Stomach smooth muscle (tissue), 2 donors: ENCODE measurements at regions not wholly inside any gene's neighbourhood (a gene's known extent, or its start where the extent isn't known, plus 50 kb on each side); places are given as distances from the start of the nearest gene placed in this dataset.
"Not testable (repeated sequence)": the region's sequence is repeated elsewhere in the genome, so short reads cannot be mapped to it uniquely, and the experiment has no call there.

Experiments
- H3K27ac ChIP-seq: one replicate; pipeline ENCODE4 v1.7.0; 2013; ENCODE audit warnings: mild to moderate bottlenecking, low read length, inconsistent platforms
- H3K27me3 ChIP-seq, 2 donors: one replicate each; pipeline ENCODE4 v1.7.0; 2013; ENCODE audit warnings: low read length in 2 of 2; ENCODE audit not compliant: insufficient read depth in 2 of 2, control insufficient read depth in 1 of 2
- H3K36me3 ChIP-seq, 2 donors: one replicate each; pipeline ENCODE4 v1.7.0; 2013; ENCODE audit warnings: low read length in 2 of 2; ENCODE audit not compliant: control insufficient read depth in 2 of 2, insufficient read depth in 2 of 2
- H3K4me1 ChIP-seq: one replicate; pipeline ENCODE4 v1.7.0; 2013; ENCODE audit warnings: low read length; ENCODE audit not compliant: control insufficient read depth, insufficient read depth
- H3K4me3 ChIP-seq, 2 donors: one replicate each; pipeline ENCODE4 v1.7.0; 2013; ENCODE audit warnings: low read length in 2 of 2
- H3K9ac ChIP-seq, 2 donors: one replicate each; pipeline ENCODE4 v1.7.0; 2013; ENCODE audit warnings: low read length in 2 of 2, mild to moderate bottlenecking in 1 of 2
- H3K9me3 ChIP-seq, 2 donors: one replicate each; pipeline ENCODE4 v1.7.0; 2013; ENCODE audit warnings: low read length in 2 of 2; ENCODE audit not compliant: control insufficient read depth in 2 of 2
- donor health status: healthy.
- donor health status: Pancreatic carcinoma.

DNA sequence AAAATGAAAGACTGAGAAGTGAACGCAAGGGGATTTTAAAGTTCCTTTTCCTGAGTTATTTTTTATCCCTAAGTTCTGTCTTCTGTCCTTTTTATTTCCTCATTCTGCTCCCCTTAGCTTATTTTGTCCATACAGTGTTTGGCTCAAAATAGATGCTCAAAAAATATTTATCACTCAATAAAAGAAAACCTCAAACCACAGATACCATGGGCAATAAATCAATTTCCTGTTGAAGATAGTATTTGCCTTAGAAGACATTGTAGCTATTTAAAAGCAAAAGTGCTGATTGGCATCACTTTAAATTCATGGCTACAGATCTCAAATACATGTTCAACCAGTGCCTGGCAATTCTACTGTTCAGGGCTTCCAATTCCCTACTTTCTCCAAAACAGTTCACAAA lies 316.5 kb upstream of the ADAMTS9 start:
- H3K4me1 ChIP-seq = no peaks in the 10 kb centered on the region
- H3K36me3 ChIP-seq = no peaks in the 10 kb centered on the region
- no peaks in the 10 kb centered on the region for H3K27me3 ChIP-seq
- H3K4me3 ChIP-seq = no peak overlapping the region
- no peaks in the 10 kb centered on the region for H3K9me3 ChIP-seq
- H3K27ac ChIP-seq = no peak overlapping the region
- no peak overlapping the region for H3K9ac ChIP-seq

DNA sequence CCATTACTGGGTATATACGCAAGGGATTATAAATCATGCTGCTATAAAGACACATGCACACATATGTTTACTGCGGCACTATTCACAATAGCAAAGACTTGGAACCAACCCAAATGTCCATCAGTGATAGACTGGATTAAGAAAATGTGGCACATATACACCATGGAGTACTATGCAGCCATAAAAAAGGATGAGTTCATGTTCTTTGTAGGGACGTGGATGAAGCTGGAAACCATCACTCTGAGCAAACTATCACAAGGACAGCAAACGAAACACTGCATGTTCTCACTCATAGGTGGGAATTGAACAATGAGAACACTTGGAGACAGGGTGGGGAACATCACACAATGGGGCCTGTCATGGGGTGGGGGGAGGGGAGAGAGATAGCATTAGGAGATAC lies 313.3 kb upstream of the ADAMTS9 start:
- H3K4me3 ChIP-seq, H3K4me1 ChIP-seq, H3K27ac ChIP-seq, H3K9me3 ChIP-seq, H3K9ac ChIP-seq, H3K27me3 ChIP-seq, H3K36me3 ChIP-seq: not testable (repeated sequence)

DNA sequence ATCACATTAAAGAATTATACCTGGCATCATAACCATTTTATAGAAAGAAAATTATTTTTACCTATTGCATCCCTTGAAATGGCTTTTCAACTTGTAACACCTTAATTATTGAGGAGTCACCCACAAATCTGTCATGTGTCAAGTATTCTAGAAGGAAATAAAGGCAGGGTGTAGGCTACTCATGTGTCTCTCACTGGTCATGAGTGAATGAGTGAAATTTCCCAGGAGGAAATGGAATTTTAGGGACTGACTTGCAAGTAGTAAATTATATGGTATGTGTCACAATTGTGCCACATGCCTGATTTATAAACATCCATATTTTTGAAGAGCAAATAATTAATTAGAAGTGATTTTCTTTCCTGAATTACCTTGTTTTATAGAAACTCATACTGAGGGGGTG lies 310.5 kb upstream of the ADAMTS9 start:
- no peak overlapping the region for H3K4me3 ChIP-seq
- no peak overlapping the region for H3K27ac ChIP-seq
- H3K9ac ChIP-seq = no peak overlapping the region
- H3K36me3 ChIP-seq = no peaks in the 10 kb centered on the region
- no peaks in the 10 kb centered on the region for H3K27me3 ChIP-seq
- no peaks in the 10 kb centered on the region for H3K4me1 ChIP-seq
- H3K9me3 ChIP-seq = no peaks in the 10 kb centered on the region

DNA sequence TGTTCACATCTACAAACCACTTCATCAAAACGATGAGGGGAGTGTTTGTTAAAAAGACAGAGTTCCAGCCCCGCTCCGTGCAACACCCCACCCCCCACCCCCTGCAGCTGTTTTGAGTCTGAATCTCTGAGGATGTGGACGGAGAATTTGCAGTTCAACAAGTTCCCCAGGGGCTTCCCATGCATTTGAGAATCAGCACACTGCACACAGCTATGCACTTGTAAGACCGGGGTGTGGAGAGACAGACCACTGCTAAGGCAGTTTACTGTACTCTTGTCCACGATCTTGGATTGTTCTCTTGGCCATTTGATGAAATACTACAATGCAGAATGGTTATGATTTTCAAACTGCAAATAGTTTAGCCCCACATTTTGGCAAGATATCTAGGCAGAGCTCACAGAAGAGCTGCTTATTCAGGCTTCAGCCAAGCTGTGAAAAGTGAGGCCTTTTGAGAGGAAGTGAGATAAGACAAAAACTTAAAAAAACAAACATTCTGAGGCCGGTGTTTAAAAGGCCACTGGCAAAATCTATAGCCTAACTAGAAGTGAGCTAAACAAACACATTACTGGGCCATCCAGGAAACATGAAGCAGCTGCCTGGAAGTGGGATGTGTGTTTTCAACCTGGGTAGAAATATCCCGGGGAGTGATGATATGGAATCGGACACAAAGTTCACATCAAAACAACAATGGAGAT lies 308.2 kb upstream of the ADAMTS9 start:
- no peak overlapping the region for H3K27ac ChIP-seq
- no peaks in the 10 kb centered on the region for H3K9me3 ChIP-seq
- no peaks in the 10 kb centered on the region for H3K4me1 ChIP-seq
- H3K4me3 ChIP-seq = no peak overlapping the region
- H3K36me3 ChIP-seq = no peaks in the 10 kb centered on the region
- H3K9ac ChIP-seq = no peak overlapping the region
- H3K27me3 ChIP-seq = no peaks in the 10 kb centered on the region

DNA sequence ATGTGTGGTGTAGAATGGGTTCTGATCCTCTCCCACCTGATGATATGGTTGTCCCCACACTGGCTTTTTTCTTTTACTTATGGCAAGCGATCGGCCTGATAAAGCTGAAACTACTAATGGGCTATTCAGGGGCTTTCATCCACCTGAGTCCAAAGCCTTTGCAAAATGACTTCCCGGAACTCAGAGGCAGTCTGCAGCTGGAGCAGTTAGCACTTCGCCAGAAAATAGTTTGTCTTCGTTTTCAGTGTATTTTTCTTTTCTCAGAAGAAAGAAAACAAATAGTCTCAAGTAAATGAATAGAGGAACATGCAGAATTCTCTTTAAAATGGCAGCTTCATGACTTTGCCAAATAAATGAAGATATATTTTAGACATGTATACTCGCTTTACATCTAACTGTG lies 306.0 kb upstream of the ADAMTS9 start:
- no peak overlapping the region for H3K27ac ChIP-seq
- H3K4me3 ChIP-seq = no peak overlapping the region
- H3K27me3 ChIP-seq = no peaks in the 10 kb centered on the region
- H3K9ac ChIP-seq = no peak overlapping the region
- no peaks in the 10 kb centered on the region for H3K9me3 ChIP-seq
- no peaks in the 10 kb centered on the region for H3K4me1 ChIP-seq
- no peaks in the 10 kb centered on the region for H3K36me3 ChIP-seq

DNA sequence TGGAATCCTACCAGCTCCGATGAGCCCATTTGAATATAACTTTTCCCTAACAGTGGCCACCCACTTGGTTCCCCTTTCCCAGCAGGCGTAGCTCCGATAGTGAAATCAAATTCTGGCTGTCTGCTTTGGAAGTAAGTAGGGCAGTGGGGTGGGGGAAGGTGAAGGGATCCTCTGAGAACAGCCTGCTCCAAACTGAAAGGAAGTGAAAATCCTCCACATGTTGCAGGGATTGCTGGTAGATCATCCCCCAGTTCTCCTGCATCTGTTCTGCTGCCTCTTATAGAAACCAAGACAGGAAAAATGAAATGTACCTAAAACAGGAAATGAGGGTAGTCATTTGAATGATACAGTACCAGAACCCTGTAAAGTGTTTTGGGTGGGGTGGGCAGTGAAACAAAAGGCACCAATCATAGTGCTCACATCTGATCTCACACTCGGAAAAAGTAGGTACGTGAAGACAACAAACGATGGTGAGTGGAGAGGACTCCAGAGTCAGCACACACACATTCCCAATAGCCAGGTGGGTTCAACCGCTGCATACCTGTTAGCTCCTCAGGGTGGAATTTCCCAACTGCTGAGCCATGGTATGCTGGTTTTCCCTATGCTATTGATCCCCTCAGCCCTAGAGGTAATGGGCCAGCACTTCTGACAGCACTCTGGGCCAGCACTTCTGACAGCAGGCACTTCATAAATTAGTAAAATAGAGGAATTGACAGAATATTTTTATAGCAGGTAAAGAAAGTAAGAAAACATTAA lies 304.9 kb upstream of the ADAMTS9 start:
- Histone ChIP-seq H3K27me3 (no peaks in the 10 kb centered on the region), H3K9ac (no peak overlapping the region), H3K4me1 (no peaks in the 10 kb centered on the region), H3K27ac (no peak overlapping the region), H3K4me3 (no peak overlapping the region), H3K9me3 (no peaks in the 10 kb centered on the region), H3K36me3 (no peaks in the 10 kb centered on the region)

DNA sequence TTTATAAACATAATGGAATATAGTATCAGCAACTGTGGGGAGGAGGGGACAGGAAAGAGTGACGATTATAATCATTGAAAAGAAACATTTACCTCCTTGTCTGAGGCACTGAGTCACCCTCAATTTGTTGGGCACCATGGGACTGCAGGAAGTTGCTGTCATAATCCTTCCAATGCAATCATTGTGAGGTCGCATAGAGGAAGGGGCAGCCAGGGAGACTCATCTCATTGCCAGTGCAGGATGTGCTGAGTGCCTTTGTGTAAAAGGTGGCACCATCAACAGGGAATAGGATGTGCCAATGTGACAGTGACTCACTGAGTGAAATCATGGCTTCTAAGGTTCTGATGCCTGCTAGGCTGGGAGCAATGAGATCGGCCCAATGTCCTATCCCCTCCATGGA lies 300.4 kb upstream of the ADAMTS9 start:
- H3K9me3 ChIP-seq = no peaks in the 10 kb centered on the region
- no peaks in the 10 kb centered on the region for H3K27me3 ChIP-seq
- no peak overlapping the region for H3K4me3 ChIP-seq
- H3K4me1 ChIP-seq = no peaks in the 10 kb centered on the region
- H3K9ac ChIP-seq = no peak overlapping the region
- H3K36me3 ChIP-seq = no peaks in the 10 kb centered on the region
- no peak overlapping the region for H3K27ac ChIP-seq

DNA sequence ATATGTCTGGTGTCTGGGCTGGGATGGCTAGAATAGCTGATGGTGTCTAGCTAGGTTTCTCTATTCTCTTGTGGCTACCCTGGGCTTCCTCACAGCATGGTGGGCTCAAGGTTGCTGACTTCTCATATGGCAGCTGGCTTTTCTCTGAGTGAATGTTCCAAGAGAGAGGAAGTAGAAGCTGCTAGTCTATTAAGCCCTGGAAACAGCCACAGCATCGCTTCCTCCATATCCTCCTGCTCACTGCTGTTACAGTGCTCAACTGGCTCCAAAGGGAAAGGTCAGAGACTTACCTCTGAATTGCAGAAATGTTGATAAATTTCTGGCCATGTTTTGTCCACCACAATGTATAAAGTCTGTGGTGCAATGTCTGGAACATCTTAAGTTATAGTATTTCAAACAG lies 299.9 kb upstream of the ADAMTS9 start:
- H3K36me3 ChIP-seq = no peaks in the 10 kb centered on the region
- no peak overlapping the region for H3K4me3 ChIP-seq
- H3K9ac ChIP-seq = no peak overlapping the region
- H3K9me3 ChIP-seq = no peaks in the 10 kb centered on the region
- no peaks in the 10 kb centered on the region for H3K27me3 ChIP-seq
- no peaks in the 10 kb centered on the region for H3K4me1 ChIP-seq
- no peak overlapping the region for H3K27ac ChIP-seq

DNA sequence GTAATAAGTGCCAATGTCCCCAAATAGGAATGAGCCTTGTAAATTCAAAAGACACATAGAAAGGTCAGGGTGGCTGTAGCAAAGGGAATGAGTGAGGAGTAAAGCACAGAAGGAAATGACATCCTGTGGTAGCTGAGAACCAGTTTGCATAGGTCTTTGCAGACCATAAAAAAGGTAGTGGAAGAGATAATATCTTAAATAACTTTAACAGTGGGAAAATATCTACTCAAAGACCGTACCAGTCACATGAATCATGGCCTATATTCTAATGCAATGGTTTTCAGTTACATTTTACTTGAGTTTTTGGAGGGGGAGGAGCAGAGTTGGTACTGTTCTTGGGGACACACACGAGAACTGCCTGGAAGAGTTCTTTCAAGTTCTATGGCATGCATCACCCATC lies 297.3 kb upstream of the ADAMTS9 start:
- Histone ChIP-seq H3K9me3 (no peaks in the 10 kb centered on the region), H3K27ac (no peak overlapping the region), H3K36me3 (no peaks in the 10 kb centered on the region), H3K4me1 (no peaks in the 10 kb centered on the region), H3K4me3 (no peak overlapping the region), H3K9ac (no peak overlapping the region), H3K27me3 (no peaks in the 10 kb centered on the region)

DNA sequence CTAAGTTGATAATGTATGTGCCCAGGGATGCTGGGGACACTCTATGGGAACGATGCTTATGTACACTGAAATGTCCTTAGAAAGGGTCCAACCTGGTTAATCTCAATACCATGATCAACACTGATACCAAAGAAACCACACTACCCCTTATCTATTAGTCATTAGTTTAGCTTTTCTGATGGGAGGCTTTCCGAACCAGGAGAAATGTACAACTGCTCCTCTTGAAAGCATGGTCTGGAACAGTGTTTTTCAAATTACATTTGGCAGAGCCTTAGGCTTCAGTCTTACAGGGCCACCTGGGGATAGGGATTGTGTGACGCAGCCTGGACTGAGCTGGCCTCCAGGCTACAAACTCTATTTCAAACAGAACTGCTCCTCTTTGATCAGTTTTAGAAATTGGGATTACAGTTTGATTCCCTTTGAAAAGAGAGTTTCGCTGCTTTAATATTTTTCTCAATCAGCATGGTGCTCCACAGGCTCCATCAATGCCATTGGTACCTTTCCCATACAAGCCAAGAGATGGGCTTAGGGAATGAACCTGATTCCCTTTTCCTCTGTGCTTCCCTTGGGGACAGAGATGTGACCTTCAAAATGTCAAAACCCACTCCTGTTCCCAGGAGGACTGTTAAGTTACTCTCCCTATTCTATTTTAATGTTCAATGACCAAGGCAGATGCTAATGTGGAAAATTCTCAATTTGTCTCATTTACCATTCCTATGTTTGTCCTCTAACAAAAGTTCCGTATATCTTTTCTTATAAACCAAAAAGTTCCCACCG lies 296.0 kb upstream of the ADAMTS9 start:
- no peak overlapping the region for H3K9ac ChIP-seq
- no peak overlapping the region for H3K4me3 ChIP-seq
- no peaks in the 10 kb centered on the region for H3K9me3 ChIP-seq
- no peaks in the 10 kb centered on the region for H3K27me3 ChIP-seq
- no peak overlapping the region for H3K27ac ChIP-seq
- H3K4me1 ChIP-seq = no peaks in the 10 kb centered on the region
- no peaks in the 10 kb centered on the region for H3K36me3 ChIP-seq
